PC-3 (cell line): ENCODE measurements at regions not wholly inside any gene's neighbourhood (a gene's known extent, or its start where the extent isn't known, plus 50 kb on each side); places are given as distances from the start of the nearest gene placed in this dataset.
"Not testable (repeated sequence)": the region's sequence is repeated elsewhere in the genome, so short reads cannot be mapped to it uniquely, and the experiment has no call there.

Experiments used
- ATAC-seq: fragments of 200-7000 bp; cut with Tn5 transposase; 2 replicates; pipeline ENCODE4 v1.9.1; 2020; ENCODE audit warnings: mild to moderate bottlenecking, moderate library complexity
- BruUV-seq: library from RNA; stranded (reverse); fragments of 400-500 nt; replicated peaks from 2 replicates; lab custom pipeline; 2021; lab: Mats Ljungman, UMichigan
- CTCF ChIA-PET: fragments of 300-600 bp; sonication (Branson Sonifier 250); formaldehyde crosslinking; loops from one replicate; lab custom pipeline; 2022; ENCODE audit warnings: antibody characterized with exemption; lab: Charles Lee
- POLR2A ChIA-PET: fragments of 300-600 bp; sonication (Branson Sonifier 250); formaldehyde crosslinking; loops from one replicate; lab custom pipeline; 2022; ENCODE audit warnings: antibody characterized with exemption; ENCODE audit not compliant: unreplicated experiment; lab: Charles Lee
- DNase-seq: peaks from one replicate; pipeline ENCODE4 v3.0.0-alpha.2; 2015
- H2AFZ ChIP-seq: fragments of 300-600 bp; sonication (generic); 2 replicates; pipeline ENCODE4 v1.6.0; 2016; ENCODE audit warnings: antibody characterized with exemption, low read length
- H3F3A ChIP-seq: fragments of 300-600 bp; sonication (generic); one replicate; pipeline ENCODE4 v1.6.0; 2017; ENCODE audit warnings: antibody characterized with exemption, low read length, control low read depth, mild to moderate bottlenecking; ENCODE audit not compliant: unreplicated experiment
- H3K27ac ChIP-seq: fragments of 300-600 bp; sonication (generic); 2 replicates; pipeline ENCODE4 v1.5.1; 2016; ENCODE audit warnings: mild to moderate bottlenecking, low read length
- H3K27me3 ChIP-seq: fragments of 300-600 bp; sonication (generic); 2 replicates; pipeline ENCODE4 v1.6.1; 2016; ENCODE audit warnings: low read length, mixed read lengths
- H3K36me3 ChIP-seq: fragments of 300-600 bp; sonication (generic); 2 replicates; pipeline ENCODE4 v1.6.1; 2016; ENCODE audit warnings: low read depth, mixed run types, low read length, mixed read lengths
- H3K4me1 ChIP-seq: fragments of 300-600 bp; sonication (generic); 2 replicates; pipeline ENCODE4 v1.5.1; 2016; ENCODE audit warnings: low read length; ENCODE audit not compliant: insufficient read depth
- H3K4me2 ChIP-seq: fragments of 300-600 bp; sonication (generic); 2 replicates; pipeline ENCODE4 v1.6.0; 2016; ENCODE audit warnings: low read length
- H3K4me3 ChIP-seq: fragments of 300-600 bp; sonication (generic); 2 replicates; pipeline ENCODE4 v1.5.1; 2016; ENCODE audit warnings: mild to moderate bottlenecking, low read length, mixed read lengths
- H3K79me2 ChIP-seq: fragments of 300-600 bp; sonication (generic); 2 replicates; pipeline ENCODE4 v1.6.1; 2017; ENCODE audit warnings: low read length, mixed read lengths
- H3K9ac ChIP-seq: fragments of 300-600 bp; sonication (generic); 2 replicates; pipeline ENCODE4 v1.6.0; 2016; ENCODE audit warnings: mild to moderate bottlenecking, low read length
- H3K9me2 ChIP-seq: fragments of 300-600 bp; sonication (generic); replicated peaks from 2 replicates; pipeline ENCODE4 v1.6.1; 2016; ENCODE audit warnings: mixed run types, low read length, mixed read lengths
- H3K9me3 ChIP-seq: fragments of 300-600 bp; sonication (generic); 2 replicates; pipeline ENCODE4 v1.6.1; 2016; ENCODE audit warnings: low read length, mixed read lengths
- H4K20me1 ChIP-seq: fragments of 300-600 bp; sonication (generic); 2 replicates; pipeline ENCODE4 v1.6.1; 2016; ENCODE audit warnings: low read length, mixed read lengths
- EZH2 ChIP-seq: fragments of 300-600 bp; sonication (generic); IDR thresholded peaks from one replicate; pipeline ENCODE4 v1.6.1; 2017; ENCODE audit warnings: antibody characterized with exemption, mild to moderate bottlenecking, low read length; ENCODE audit not compliant: unreplicated experiment
- EZH2phosphoT487 ChIP-seq: fragments of 300-600 bp; sonication (generic); IDR thresholded peaks from 2 replicates; pipeline ENCODE4 v1.6.1; 2018; ENCODE audit warnings: mild to moderate bottlenecking, antibody characterized with exemption, low read length, borderline replicate concordance
- intact Hi-C: fragments of 100-400 bp; cut with micrococcal nuclease; formaldehyde crosslinking; loops from 2 replicates; pipeline ENCODE4 v1.9.0; 2023
- TF ChIP-seq, protein P1 (sequence below): fragments of 300-600 bp; sonication (generic); conservative IDR thresholded peaks from 2 replicates; pipeline ENCODE4 v1.5.1; 2017; ENCODE audit warnings: antibody characterized with exemption, low read depth, mild to moderate bottlenecking, low read length

DNA sequence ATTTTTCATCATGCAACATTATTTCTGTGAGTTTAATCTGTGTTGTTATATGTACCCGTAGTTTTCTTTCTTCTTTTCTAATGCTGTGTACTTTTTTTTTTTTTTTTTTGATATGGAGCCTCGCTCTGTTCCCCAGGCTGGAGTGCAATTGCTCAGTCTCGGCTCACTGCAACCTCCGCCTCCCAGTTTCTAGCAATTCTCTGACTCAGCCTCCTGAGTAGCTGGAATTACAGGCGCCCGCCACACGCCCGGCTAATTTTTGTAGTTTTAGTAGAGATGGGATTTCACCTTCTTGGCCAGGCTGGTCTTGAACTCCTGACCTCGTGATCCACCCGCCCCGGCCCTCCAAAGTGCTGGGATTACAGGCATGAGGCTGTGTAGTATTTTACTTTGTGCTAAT, 155.4 kb downstream of the GALR1 start:
- ATAC-seq: no peak
- Histone ChIP-seq H3K9ac (no peak overlapping the region), H3K36me3 (no peaks in the 10 kb centered on the region), H3K4me3 (no peak overlapping the region), H4K20me1 (no peaks in the 10 kb centered on the region), H3K4me1 (no peaks in the 10 kb centered on the region), H2AFZ (no peak overlapping the region), H3K4me2 (no peak overlapping the region), H3K9me2 (no peaks in the 10 kb centered on the region), H3K27me3 (peaks cover 66% of the 10 kb centered on the region), H3K27ac (no peak overlapping the region), H3F3A (no peaks in the 10 kb centered on the region), H3K79me2 (no peaks in the 10 kb centered on the region), H3K9me3 (no peaks in the 10 kb centered on the region)
- CTCF ChIA-PET: no interaction called here
- POLR2A ChIA-PET: no interaction called here
- BruUV-seq: no TSS peak
- TF ChIP-seq, protein P1, sequence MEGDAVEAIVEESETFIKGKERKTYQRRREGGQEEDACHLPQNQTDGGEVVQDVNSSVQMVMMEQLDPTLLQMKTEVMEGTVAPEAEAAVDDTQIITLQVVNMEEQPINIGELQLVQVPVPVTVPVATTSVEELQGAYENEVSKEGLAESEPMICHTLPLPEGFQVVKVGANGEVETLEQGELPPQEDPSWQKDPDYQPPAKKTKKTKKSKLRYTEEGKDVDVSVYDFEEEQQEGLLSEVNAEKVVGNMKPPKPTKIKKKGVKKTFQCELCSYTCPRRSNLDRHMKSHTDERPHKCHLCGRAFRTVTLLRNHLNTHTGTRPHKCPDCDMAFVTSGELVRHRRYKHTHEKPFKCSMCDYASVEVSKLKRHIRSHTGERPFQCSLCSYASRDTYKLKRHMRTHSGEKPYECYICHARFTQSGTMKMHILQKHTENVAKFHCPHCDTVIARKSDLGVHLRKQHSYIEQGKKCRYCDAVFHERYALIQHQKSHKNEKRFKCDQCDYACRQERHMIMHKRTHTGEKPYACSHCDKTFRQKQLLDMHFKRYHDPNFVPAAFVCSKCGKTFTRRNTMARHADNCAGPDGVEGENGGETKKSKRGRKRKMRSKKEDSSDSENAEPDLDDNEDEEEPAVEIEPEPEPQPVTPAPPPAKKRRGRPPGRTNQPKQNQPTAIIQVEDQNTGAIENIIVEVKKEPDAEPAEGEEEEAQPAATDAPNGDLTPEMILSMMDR: no peak
- no peak for TF ChIP-seq EZH2
- no peak for TF ChIP-seq EZH2phosphoT487
- no peak for DNase-seq
- intact Hi-C loops: no loop called here

DNA sequence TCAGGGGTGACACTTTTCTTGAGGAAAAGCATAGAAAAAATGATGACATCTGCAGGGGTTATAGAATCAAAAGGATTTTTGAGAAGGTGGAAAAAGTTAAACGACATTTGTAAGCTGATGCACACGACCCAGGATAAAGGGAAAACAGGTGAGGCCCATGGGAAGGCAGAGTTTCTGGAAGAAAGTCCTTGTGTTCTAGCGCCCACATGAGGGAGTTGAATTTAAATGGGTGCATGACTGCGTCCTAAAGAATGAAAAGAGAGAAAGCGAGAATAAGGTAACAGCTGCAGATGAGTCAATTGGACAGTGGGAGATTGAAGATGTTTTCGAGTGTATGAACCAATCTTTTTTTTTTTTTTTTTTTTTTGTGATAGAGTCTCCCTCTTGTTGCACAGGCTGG, 158.1 kb downstream of the GALR1 start:
- no peaks in the 10 kb centered on the region for H3K9me3 ChIP-seq
- H3K27me3 ChIP-seq: peaks cover 73% of the 10 kb centered on the region
- no peak for ATAC-seq
- CTCF ChIA-PET: no interaction called here
- no peak overlapping the region for H3K4me2 ChIP-seq
- H2AFZ ChIP-seq: no peak overlapping the region
- H3F3A ChIP-seq: no peaks in the 10 kb centered on the region
- H3K36me3 ChIP-seq: no peaks in the 10 kb centered on the region
- intact Hi-C loops: no loop called here
- no peaks in the 10 kb centered on the region for H3K4me1 ChIP-seq
- POLR2A ChIA-PET: no interaction called here
- no peak overlapping the region for H3K9ac ChIP-seq
- H3K79me2 ChIP-seq: no peaks in the 10 kb centered on the region
- no peaks in the 10 kb centered on the region for H4K20me1 ChIP-seq
- peak; percentile 6 for DNase-seq
- no peaks in the 10 kb centered on the region for H3K9me2 ChIP-seq
- no TSS peak for BruUV-seq
- TF ChIP-seq, protein P1: 0 out of 2 replicates have a peak, but pooled peaks have one; percentile 16
- TF ChIP-seq EZH2: no peak
- H3K4me3 ChIP-seq: no peak overlapping the region
- H3K27ac ChIP-seq: no peak overlapping the region

DNA sequence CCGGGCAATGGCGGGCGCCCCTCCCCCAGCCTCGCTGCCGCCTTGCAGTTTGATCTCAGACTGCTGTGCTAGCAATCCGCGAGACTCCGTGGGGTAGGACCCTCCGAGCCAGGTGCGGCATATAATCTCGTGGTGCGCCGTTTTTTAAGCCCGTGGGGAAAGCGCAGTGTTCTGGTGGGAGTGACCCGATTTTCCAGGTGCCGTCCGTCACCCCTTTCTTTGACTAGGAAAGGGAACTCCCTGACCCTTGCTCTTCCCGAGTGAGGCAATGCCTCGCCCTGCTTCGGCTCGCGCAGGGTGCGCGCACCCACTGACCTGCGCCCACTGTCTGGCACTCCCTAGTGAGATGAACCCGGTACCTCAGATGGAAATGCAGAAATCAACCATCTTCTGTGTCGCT, 171.9 kb downstream of the GALR1 start:
- intact Hi-C loops, H3K27me3 ChIP-seq, H3K9me3 ChIP-seq, H3K79me2 ChIP-seq, H3F3A ChIP-seq, H3K27ac ChIP-seq, POLR2A ChIA-PET, CTCF ChIA-PET, H3K9me2 ChIP-seq, DNase-seq, H3K36me3 ChIP-seq, H3K4me3 ChIP-seq, H4K20me1 ChIP-seq, H3K4me1 ChIP-seq, H3K9ac ChIP-seq, H3K4me2 ChIP-seq, BruUV-seq, H2AFZ ChIP-seq, ATAC-seq: not testable (repeated sequence)
